GM08714 (cell line): ENCODE measurements at regions not wholly inside any gene's neighbourhood (a gene's known extent, or its start where the extent isn't known, plus 50 kb on each side); places are given as distances from the start of the nearest gene placed in this dataset.

Experiments
- H3K4me3 ChIP-seq: fragments of 200-500 bp; sonication (Bioruptor generic); 2 replicates; pipeline ENCODE4 v1.5.1; 2014; ENCODE audit warnings: mild to moderate bottlenecking, low read length, inconsistent platforms
- ZNF274 ChIP-seq: IDR thresholded peaks from 2 replicates; pipeline ENCODE4 v1.6.1; 2012; ENCODE audit warnings: mild to moderate bottlenecking, low read depth, low read length

DNA sequence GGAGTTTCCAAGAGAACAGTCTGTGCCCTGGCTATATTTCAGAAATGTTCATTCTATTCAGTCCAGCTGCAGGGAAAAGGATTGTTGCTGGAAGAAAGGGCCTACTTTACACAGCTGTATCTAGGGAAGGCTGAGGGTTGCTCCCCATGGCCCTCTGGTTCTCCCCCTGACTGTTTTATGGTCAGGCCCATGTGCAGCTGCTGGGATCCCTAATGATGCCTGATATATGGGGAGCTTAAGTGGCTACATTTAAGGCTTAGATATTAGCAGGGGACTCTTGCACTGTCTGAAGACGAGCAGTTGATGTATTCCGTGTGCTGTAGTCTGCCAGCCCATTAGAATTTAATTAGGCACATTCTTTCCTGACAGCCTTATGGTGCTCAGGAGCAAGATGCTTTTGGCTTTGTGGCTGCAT lies 72.0 kb downstream of the FAM43A start:
- no peak for TF ChIP-seq ZNF274
- H3K4me3 ChIP-seq: no peak overlapping the region

DNA sequence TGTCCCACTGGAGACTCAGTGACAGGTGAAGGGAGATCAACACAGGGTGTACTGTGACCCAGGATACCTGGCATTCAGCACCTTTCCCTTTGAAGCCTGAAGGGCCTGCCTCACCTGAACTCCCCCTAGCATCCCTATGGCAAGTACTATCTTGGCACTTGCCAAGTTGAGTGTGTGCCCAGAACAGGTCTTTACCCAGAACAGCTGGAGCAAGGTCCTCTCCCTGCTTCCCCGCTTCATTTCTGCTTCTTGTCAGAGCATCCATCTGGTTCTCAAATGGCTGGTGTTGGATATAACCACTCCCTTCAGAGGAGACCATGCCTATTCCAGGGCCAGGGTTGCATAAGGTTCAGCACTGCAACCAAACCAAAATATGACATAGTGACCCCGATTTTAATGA lies 73.0 kb downstream of the FAM43A start:
- TF ChIP-seq ZNF274: no peak
- H3K4me3 ChIP-seq: no peak overlapping the region

DNA sequence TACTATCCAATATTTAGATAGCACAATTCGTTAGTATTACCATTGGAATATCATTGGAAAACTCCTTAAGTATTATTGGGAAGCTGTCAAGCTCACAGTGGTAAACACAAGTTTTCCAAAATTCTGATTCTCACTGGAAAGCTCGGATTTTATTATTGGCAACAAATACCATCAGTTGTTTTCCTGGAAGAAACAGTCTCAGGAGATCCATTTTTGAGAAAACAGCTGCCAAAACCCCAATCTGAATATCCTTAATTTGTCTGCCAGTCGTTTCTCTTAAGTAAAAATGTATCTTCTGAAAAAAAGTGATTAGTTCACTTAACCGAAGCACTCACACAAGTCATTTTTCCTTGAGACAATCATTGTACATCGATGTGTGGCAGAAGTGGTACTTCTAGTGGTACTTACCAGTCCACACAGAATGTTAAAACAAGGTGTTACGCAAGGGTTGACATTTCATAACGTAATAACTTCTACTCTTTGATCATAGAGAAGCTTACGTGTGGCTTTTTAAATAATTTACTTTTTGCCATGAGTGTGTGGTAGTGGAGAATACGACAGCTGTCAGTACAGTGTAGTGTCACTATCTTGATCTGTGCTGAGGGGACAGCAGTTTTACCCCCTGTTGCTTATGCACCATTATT lies 74.9 kb downstream of the FAM43A start:
- H3K4me3 ChIP-seq: no peak overlapping the region
- no peak for TF ChIP-seq ZNF274

DNA sequence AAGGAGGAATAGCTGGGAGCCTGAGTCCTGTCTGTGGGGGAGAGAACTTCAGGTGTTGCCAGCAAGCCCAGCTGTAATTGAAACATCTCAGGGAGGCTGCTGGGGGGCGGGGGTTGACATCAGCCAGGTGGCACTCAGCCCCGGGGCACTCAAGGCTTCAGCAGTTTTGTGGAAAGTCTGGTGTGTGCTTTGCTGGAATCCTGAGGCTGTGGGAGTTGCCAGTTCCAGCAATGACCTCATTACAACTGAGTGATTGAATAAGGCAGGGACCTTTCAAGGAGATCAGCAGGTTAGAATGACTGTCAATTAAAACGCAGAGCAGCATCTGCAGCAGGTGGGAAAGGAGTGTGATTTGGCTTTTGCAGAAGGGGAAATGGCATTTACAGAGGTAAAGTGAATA lies 75.7 kb downstream of the FAM43A start:
- no peak for TF ChIP-seq ZNF274
- no peak overlapping the region for H3K4me3 ChIP-seq

DNA sequence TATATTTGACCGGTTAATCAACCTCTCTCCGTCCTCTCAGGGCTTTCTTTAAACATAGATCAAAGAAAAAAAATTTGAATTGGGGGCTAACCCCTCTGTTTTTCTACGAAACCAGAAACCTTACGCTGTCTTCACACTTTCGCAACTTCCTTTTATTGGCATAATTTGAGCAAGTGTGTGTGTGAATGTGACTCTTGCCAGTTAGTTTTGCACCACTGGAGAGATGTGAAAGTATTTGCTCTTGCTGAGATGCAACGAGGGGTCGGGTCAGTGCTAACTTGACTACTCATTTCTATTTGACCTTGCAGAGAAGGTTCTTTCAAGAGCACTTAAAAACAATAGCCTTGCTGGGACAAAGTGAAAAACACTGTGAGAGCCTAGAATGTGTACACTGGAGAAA lies 81.2 kb downstream of the FAM43A start:
- no peak overlapping the region for H3K4me3 ChIP-seq
- no peak for TF ChIP-seq ZNF274

DNA sequence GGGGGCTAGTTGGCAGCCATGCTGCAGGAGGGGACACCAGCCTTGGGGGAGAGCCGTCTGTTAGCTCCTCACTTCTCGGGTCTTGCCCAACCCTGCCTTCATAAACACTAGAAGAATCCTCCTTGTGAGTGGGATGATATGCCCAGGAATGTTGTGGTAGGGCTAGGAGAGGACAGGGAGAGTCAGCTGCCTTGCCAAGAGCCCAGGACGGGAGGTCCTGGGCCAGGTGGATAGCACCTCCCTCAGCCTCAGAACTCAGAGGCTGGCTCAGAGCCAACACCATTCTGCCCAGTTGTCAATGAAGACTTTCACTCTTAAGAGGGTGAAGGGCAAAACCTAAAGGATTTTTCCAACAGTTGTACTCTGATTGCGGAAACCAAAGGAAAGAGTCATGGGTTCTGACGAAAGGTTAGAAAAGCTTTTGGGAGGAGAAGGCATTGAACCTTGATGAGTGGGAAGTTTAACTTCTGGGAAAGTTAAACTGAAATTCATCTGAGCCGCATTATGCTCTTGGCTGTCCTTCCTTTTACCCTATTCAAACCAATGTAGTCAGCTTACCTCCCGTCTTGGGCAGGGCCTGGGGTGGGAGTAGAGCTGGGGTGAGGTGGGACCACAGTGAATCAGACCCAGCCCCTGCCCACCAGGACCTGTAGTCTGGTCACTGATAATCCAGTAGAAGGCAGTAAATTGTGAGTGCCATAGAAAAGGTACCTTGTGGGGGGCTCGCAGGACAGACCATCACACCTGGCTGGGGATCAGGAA lies 81.9 kb downstream of the FAM43A start:
- TF ChIP-seq ZNF274: no peak
- H3K4me3 ChIP-seq: no peak overlapping the region

DNA sequence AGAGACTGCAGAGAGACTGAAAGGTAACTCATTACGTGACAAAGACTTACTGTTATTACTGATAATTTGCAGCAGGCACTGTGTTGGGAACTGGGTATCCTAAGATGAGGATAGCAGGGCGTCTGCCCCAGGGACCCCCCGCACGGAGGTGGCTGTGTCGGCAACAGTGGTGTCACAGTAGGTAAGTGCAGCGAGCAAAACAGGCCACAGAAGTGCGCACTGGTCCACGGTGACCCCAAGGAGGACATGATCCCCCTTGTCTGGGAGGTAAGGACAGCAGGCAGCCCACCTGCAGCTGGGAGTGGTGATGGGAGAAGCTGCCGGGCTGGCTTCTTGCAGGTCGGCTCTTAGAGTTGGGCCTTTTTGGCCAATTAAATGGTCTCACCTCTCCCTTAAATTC lies 82.9 kb downstream of the FAM43A start:
- no peak overlapping the region for H3K4me3 ChIP-seq
- no peak for TF ChIP-seq ZNF274

DNA sequence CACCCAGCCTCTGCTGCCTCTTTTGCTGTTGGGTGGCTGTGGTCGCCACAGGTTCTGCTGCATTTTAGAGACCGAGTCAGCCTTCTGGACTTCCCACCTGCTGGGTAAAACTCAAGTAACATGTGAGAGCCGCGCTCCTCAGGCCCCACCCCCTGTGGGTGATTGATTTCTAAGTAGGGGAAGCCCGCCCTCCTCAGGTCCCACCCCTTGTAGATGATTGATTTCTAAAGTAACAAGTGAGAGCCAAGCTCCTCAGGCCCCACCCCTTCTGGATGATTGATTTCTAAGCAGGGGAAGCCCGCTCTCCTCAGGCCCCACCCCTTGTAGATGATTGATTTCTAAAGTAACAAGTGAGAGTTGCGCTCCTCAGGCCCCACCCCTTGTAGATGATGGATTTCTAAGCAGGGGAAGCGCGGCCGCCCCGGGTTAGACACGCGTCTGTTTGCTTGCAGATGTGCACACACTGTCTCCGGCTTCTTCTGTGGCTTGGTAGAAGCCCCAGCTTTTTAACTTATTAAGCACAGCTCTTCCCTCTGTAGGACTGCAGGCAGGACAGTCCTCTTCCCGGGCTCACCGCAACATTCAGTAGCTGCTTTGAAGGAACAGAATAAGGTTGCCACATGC lies 83.4 kb downstream of the FAM43A start:
- no peak for TF ChIP-seq ZNF274
- peak overlapping the region; percentile 46; the same call in 1 of the 2 replicates for H3K4me3 ChIP-seq

DNA sequence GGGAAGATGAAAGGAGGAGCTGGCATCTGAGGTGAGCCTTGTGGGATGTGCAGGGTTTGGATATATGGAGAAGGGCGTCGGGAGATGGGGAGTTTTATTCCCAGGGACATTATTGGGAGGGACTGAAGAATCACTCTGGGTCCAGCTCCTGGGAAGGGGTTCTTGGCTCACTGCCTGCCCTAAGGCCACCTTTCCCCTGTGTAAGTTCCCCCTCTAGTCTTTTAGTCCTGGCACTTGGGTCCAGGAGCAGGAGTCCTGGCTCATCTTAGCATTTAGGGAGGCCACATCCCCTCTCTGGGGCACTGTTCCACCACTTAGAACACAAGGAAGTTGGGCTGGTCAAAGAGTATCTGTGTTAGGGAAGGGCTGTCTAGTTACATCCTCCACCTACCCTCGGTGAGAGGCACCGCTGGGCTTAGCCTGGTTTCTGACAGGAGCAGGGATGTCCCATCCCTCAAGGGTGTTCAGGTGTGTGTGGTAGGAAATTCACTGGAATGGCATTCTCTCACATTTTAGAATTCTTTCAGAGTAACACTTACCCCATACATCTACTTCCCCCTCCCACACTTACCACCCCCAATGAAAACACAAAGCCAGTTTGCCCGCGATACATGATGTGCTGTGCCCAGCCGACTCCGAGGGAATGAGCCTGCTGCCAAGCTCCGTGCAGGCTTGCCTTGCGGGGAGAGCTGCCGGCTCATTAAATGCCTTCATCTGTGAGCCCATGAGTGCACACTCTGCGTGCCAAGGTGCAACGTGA lies 86.7 kb downstream of the FAM43A start:
- no peak overlapping the region for H3K4me3 ChIP-seq
- no peak for TF ChIP-seq ZNF274

DNA sequence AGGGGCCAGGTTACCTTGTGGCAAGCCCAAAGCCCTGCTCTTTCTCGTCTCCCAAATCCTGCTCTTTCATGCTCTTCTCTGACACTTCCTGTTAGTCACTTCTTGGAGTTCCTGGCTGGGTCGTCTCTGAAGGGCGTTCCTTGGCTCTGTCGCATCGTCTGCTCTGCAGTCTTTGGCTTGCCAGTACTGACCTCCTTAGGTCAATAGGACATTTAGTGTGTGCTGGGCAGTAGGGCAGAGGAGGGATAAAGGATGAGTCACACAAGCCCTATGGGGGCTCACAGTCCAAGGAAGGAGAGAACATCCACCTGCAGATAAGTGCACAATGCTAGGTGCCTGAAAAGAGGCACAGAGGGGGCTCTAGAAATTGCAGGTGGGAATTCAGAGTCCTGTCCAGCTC lies 87.5 kb downstream of the FAM43A start:
- TF ChIP-seq ZNF274: no peak
- no peak overlapping the region for H3K4me3 ChIP-seq

DNA sequence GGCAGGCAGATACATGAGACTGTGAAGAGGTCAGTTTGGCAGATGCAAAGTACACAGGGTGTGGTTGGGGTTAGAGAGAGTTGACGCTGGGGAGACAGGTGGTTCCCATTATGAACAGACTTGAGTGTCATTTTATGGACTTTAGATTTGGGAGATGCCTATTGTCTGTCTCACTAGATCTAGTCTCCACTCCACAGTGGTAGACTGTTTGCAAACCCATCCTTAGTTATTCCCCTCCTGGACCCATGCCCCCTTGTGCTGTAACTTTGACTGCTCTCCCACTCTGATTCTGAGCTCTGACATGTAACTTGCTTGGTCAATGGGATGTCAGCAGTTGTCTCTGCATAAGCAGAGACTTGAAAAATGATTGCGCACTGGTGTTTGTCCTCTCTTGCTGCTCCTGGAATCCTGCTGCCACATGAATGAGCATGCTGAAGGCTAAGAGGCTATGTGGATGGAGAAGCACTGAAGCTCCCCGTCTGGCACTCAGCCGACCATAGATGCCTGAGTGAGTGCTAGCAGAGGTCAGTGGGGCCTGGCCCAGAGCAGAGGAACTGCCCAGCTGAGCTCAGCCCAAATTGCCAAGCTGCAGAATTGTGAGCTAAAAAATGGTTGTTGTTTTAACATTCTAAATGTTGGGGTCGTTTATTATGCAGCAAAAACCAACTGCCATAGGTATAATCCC lies 88.2 kb downstream of the FAM43A start:
- no peak overlapping the region for H3K4me3 ChIP-seq
- TF ChIP-seq ZNF274: no peak

DNA sequence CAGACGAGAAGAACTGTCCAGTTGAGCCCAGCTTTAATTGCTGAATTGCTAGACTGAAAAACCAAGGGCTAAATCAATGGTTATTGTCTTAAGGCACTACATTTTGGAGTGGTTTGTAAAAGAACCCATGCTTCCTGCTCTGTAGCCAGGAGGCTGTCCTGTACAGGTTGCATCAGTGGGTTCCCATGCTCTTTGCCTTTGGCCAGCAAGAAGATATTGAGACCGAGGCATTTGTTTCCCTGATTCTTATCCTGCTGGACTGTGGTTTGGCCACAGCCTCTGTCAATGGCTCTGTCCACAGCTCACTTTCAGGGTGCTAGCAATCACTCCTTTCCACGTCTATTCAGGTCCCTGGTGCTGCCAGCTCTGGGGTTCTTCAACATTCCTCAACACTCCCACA lies 89.6 kb downstream of the FAM43A start:
- TF ChIP-seq ZNF274: no peak

DNA sequence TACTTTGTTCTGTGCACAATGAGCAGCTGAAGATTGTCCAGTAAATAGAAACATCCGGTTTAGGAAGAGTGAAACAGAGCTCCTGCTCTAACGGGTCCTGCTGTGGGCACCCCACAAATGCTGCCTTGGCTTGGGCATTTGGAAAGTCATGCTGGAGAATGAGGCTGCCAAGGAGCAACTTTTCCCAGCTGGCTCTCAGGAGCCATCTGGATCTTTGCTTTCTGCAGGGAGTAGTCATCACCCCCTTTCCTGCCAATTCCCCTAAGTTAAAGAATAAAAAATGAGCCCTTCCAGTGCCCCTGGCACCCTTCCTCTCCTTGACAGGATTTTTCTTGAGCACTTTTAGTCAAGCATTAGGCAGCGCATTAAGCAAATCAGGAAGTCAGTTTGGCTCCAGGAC lies 90.0 kb downstream of the FAM43A start:
- no peak for TF ChIP-seq ZNF274
- no peak overlapping the region for H3K4me3 ChIP-seq

More for the DNA sequence above, 89.6 kb downstream of the FAM43A start:
- no peak overlapping the region for H3K4me3 ChIP-seq

DNA sequence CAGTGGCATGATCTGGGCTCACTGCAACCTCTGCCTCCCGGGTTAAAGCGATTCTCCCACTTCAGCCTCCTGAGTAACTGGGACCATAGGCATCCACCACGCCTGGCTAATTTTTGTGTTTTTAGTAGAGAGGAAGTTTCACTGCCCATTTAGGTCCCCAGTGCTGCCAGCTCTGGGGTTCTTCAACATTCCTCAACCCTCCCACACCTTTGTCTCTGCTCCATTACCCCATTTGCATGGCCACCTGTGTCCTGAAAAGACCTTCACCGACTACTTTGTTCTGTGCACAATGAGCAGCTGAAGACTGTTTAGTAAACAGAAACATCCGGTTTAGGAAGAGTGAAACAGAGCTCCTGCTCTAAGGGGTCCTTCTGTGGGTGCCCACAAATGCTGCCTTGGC lies 92.0 kb downstream of the FAM43A start:
- TF ChIP-seq ZNF274: no peak
- H3K4me3 ChIP-seq: no peak overlapping the region
